ENCODE measurements at regions not wholly inside any gene's neighbourhood (a gene's known extent, or its start where the extent isn't known, plus 50 kb on each side); places are given as distances from the start of the nearest gene placed in this dataset.

- DNase-seq (ENCODE audit: low read depth), result no peak
- H3K4me3 ChIP-seq (ENCODE audit: control insufficient read depth, low read depth, low read length), result no peak overlapping the region
- TF ChIP-seq CTCF (conservative IDR thresholded peaks at IDR 0.05; ENCODE audit: control insufficient read depth, insufficient read depth, low read depth, low read length), result no peak
These were observed 75.4 kb upstream of the KCNG1 start for GRCh38 chr20:51098284-51098810.

GRCh38 chr20:51097351-51098120 is 74.6 kb upstream of the KCNG1 start:
- DNase-seq (ENCODE audit: low read depth), result no peak
- H3K4me3 ChIP-seq (ENCODE audit: control insufficient read depth, low read depth, low read length), result no peak overlapping the region
- no peak for TF ChIP-seq CTCF (conservative IDR thresholded peaks at IDR 0.05; ENCODE audit: control insufficient read depth, insufficient read depth, low read depth, low read length)

GRCh38 chr20:51096582-51097267 is 73.8 kb upstream of the KCNG1 start:
- no peak for TF ChIP-seq CTCF (conservative IDR thresholded peaks at IDR 0.05; ENCODE audit: control insufficient read depth, insufficient read depth, low read depth, low read length)
- no peak for DNase-seq (ENCODE audit: low read depth)
- H3K4me3 ChIP-seq (ENCODE audit: control insufficient read depth, low read depth, low read length), result no peak overlapping the region

GRCh38 chr20:51095633-51096521 is 73.0 kb upstream of the KCNG1 start:
- DNase-seq (ENCODE audit: low read depth), result peak; percentile 6
- no peak for TF ChIP-seq CTCF (conservative IDR thresholded peaks at IDR 0.05; ENCODE audit: control insufficient read depth, insufficient read depth, low read depth, low read length)
- H3K4me3 ChIP-seq (ENCODE audit: control insufficient read depth, low read depth, low read length), result no peak overlapping the region

GRCh38 chr20:51094221-51094620 is 71.3 kb upstream of the KCNG1 start:
- TF ChIP-seq CTCF (conservative IDR thresholded peaks at IDR 0.05; ENCODE audit: control insufficient read depth, insufficient read depth, low read depth, low read length), result no peak
- no peak for DNase-seq (ENCODE audit: low read depth)
- no peak overlapping the region for H3K4me3 ChIP-seq (ENCODE audit: control insufficient read depth, low read depth, low read length)

- no peak overlapping the region for H3K4me3 ChIP-seq (ENCODE audit: control insufficient read depth, low read depth, low read length)
- TF ChIP-seq CTCF (conservative IDR thresholded peaks at IDR 0.05; ENCODE audit: control insufficient read depth, insufficient read depth, low read depth, low read length), result no peak
- DNase-seq (ENCODE audit: low read depth), result no peak
These were observed 70.4 kb upstream of the KCNG1 start for GRCh38 chr20:51093240-51093763.
